HFF-Myc (cell line): ENCODE measurements at regions not wholly inside any gene's neighbourhood (a gene's known extent, or its start where the extent isn't known, plus 50 kb on each side); places are given as distances from the start of the nearest gene placed in this dataset.

Experiments
- DNase-seq: peaks from one replicate; pipeline ENCODE4 v3.0.0-alpha.2; 2011; ENCODE audit warnings: low read depth; ENCODE audit errors: extremely low read depth
- H3K4me3 ChIP-seq: replicated peaks from 2 replicates; pipeline ENCODE4 v1.5.1; 2011; ENCODE audit warnings: low read depth, mild to moderate bottlenecking, control low read depth, low read length
- CTCF ChIP-seq: IDR thresholded peaks from 2 replicates; pipeline ENCODE4 v1.5.1; 2012; ENCODE audit warnings: mild to moderate bottlenecking, low read depth, low read length, control low read depth; ENCODE audit errors: missing control alignments

- no peak overlapping the region for H3K4me3 ChIP-seq
- DNase-seq = no peak
- no peak for TF ChIP-seq CTCF
Measured at GRCh38 chr2:76311728-76312127, 601.0 kb upstream of the GCFC2 start.

DNA sequence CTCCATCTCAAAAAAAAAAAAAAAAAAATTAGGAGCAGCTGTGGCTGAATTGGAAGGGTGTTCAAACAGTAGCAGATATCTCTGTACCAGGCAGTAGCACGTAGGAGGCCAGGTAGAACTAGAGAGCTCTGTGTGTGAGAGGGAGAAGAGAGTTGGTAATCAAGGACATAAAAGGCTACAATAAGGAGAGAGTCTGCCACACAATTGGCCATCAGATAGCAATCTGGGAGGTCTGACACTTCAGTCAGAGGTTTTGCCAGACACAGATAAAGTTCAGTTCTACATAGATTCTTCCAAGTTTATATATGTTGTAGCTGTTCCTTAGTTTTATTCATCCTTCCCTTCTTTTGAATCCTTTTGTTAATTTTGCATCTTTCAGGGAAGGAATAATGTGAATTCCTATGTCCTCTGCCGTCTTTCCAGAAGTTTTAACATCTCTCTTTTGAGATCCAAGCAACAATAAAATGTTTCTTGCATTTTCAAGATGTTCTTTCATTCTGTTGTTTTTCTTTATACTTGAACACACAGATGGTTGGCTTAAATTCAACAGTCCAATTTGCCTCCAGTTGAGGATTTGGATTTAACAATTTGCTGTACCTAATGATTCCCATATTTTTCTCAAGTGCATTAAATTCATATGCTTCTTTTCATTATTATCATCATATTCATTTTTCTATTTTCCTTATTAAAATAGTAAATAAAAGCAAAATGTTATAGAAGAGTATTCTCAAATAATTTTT lies 600.3 kb upstream of the GCFC2 start:
- no peak overlapping the region for H3K4me3 ChIP-seq
- DNase-seq = no peak
- TF ChIP-seq CTCF = no peak

DNA sequence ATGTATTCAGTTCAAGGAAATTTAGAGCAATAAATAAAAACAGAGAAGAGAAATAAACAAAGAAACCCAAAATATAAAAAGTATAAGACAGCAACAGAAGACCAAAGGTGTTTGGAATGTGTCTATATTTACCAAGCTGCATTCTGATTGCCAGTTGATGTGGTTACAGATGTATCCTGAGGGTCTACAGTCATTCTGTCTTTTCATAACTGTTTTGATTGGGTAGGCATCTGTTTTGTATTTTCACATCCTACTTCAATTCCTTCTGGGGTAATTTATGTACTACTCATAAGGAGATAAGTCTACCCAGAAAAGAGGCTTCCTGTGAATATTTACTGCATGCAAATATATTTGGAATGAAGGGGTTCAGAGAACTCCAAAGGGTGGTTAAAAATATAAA lies 596.8 kb upstream of the GCFC2 start:
- TF ChIP-seq CTCF = no peak
- no peak for DNase-seq
- H3K4me3 ChIP-seq = no peak overlapping the region

DNA sequence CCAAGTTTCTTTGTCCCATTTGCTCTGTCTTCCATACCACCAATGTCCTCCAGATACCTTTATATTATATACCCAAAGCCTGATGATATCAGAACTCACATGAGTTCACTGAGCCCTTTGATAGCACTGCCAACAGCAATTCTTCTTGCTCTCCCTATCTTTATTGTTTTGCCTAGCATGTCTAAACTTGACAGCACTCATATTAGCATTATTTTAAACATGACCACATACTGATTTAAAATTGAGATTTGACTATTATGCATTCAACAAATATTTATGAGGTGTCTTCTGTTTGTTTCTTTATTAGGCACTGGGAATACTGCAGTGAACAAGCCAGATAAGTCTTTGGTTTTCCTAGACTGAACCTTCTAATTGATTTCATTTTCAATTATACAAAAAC lies 587.3 kb upstream of the GCFC2 start:
- H3K4me3 ChIP-seq = no peak overlapping the region
- no peak for DNase-seq
- no peak for TF ChIP-seq CTCF

DNA sequence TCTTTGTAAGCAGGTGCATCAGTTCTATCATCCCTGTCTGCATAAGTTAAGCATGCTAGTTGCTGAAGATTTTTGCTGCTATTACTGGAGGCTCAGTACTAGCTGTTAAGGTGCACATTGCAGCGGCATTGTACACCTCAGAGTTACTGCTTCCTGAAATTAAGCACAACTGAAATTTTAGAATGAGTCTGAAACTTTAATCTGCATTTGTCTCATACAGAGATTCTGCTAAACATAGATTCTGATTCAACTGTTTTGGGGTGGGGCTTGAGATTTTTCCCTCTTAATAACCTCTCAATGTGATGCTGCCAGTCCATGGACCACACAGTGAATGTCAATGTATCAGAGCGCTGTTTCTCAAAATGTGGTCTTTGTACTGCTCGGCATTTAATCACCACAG lies 585.7 kb upstream of the GCFC2 start:
- TF ChIP-seq CTCF = no peak
- DNase-seq = no peak
- H3K4me3 ChIP-seq = no peak overlapping the region

GRCh38 chr2:76295762-76296161 lies 585.0 kb upstream of the GCFC2 start:
- no peak for DNase-seq

More at GRCh38 chr2:76295762-76296161, 585.0 kb upstream of the GCFC2 start:
- TF ChIP-seq CTCF = no peak
- no peak overlapping the region for H3K4me3 ChIP-seq
